Mononuclear cell (primary cell): ENCODE measurements at regions not wholly inside any gene's neighbourhood (a gene's known extent, or its start where the extent isn't known, plus 50 kb on each side); places are given as distances from the start of the nearest gene placed in this dataset.

Source experiments
- H3K27me3 ChIP-seq: 2 replicates; pipeline ENCODE4 v1.6.0; 2011; ENCODE audit warnings: low read length, control low read depth; ENCODE audit not compliant: insufficient read depth
- H3K4me1 ChIP-seq: 2 replicates; pipeline ENCODE4 v1.5.1; 2011; ENCODE audit warnings: mild to moderate bottlenecking, low read length, control low read depth; ENCODE audit not compliant: insufficient read depth
- H3K4me3 ChIP-seq: 2 replicates; pipeline ENCODE4 v1.5.1; 2011; ENCODE audit warnings: mild to moderate bottlenecking, low read length, moderate library complexity
- H3K9me3 ChIP-seq: 2 replicates; pipeline ENCODE4 v1.5.1; 2011; ENCODE audit warnings: low read depth, mild to moderate bottlenecking, control low read depth, low read length

DNA sequence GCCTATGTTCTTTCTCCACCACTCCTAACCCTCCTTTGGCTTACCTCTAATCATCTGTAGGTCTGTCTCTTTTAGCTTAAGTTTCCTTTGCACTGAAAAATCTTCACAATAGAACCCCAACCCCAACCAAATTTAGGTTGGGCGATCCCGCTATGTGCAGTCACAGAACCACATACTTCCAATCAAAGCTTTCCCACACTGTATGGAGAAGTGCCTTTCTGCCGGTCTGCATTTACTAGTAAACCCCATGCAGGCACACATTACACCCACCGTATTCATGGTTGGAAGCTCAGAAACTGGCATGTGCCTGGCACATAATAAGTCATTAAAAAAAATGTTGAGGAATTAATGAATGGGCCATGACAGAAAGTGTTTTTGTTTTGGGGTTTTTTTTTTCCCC is 158.4 kb downstream of the KLF12 start:
- Histone ChIP-seq H3K4me3 (no peak overlapping the region), H3K27me3 (no peaks in the 10 kb centered on the region), H3K9me3 (peaks cover 7% of the 10 kb centered on the region), H3K4me1 (no peaks in the 10 kb centered on the region)

DNA sequence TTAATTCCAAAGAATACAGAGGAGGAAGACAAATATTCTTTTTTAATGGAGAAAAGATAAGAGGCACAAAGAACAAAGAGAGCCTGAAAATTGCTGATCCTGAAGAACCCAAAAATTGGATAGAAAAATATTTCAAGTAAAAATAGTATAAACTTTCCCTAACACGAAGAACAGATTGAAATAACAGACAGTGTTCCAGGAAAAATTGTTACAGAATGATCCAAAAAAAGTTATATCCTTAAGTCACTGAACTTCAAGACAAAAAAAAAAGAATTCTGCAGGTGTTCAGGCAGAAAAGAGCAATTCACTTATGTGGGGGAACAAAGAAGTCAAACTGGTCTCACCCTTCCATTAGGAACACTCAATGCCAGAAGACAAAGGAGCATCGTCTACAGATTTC is 160.2 kb downstream of the KLF12 start:
- peaks cover 7% of the 10 kb centered on the region for H3K9me3 ChIP-seq
- H3K4me1 ChIP-seq = no peaks in the 10 kb centered on the region
- H3K27me3 ChIP-seq = no peaks in the 10 kb centered on the region
- no peak overlapping the region for H3K4me3 ChIP-seq

DNA sequence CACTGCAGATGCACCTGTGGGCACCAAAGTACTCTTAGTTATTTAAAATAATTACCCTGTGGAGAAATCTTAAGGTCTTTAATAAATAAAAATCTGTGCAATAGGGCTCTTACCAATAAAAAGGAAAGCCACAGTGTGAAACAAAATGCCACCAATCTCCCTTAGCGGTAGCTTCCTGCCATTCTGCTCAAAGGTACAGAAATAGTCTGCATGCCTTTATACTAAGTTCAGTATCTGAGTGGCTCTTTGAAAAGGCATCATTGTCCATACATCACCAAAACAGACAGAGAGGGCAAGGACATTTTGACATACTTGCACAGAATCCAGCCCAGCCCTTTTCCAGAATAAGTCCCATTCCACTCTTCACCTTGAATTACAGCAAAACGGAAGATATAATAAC is 161.0 kb downstream of the KLF12 start:
- Histone ChIP-seq H3K4me1 (peaks cover 5% of the 10 kb centered on the region), H3K27me3 (no peaks in the 10 kb centered on the region), H3K9me3 (peaks cover 7% of the 10 kb centered on the region), H3K4me3 (no peak overlapping the region)

- no peaks in the 10 kb centered on the region for H3K27me3 ChIP-seq
- H3K4me1 ChIP-seq = peaks cover 5% of the 10 kb centered on the region
- H3K9me3 ChIP-seq = peaks cover 7% of the 10 kb centered on the region
- H3K4me3 ChIP-seq = no peak overlapping the region
Measured at GRCh38 chr13:73972545-73972944, 161.7 kb downstream of the KLF12 start.

DNA sequence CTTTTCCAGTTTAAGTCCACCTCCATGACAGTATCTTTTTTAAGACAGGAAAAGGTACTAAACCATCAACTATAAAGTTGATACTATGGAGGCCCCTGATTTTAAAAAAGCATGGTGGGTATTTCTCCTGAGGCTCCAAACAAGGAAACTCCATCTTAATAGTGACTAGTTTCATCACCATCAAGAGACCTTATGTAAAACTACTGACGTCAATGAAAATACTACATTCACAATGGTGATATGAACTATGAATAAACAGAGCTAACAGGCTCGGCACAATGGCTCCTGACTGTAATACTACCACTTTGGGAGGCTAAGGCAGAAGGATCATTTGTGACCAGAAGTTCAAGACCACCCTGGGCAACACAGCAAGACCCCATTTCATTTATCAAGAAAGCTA is 162.7 kb downstream of the KLF12 start:
- H3K4me3 ChIP-seq = no peak overlapping the region
- peaks cover 9% of the 10 kb centered on the region for H3K4me1 ChIP-seq
- no peaks in the 10 kb centered on the region for H3K27me3 ChIP-seq
- peaks cover 7% of the 10 kb centered on the region for H3K9me3 ChIP-seq

- Histone ChIP-seq H3K27me3 (no peaks in the 10 kb centered on the region), H3K9me3 (peaks cover 7% of the 10 kb centered on the region), H3K4me3 (no peak overlapping the region), H3K4me1 (peaks cover 9% of the 10 kb centered on the region)
Measured at GRCh38 chr13:73970421-73971055, 163.7 kb downstream of the KLF12 start.

DNA sequence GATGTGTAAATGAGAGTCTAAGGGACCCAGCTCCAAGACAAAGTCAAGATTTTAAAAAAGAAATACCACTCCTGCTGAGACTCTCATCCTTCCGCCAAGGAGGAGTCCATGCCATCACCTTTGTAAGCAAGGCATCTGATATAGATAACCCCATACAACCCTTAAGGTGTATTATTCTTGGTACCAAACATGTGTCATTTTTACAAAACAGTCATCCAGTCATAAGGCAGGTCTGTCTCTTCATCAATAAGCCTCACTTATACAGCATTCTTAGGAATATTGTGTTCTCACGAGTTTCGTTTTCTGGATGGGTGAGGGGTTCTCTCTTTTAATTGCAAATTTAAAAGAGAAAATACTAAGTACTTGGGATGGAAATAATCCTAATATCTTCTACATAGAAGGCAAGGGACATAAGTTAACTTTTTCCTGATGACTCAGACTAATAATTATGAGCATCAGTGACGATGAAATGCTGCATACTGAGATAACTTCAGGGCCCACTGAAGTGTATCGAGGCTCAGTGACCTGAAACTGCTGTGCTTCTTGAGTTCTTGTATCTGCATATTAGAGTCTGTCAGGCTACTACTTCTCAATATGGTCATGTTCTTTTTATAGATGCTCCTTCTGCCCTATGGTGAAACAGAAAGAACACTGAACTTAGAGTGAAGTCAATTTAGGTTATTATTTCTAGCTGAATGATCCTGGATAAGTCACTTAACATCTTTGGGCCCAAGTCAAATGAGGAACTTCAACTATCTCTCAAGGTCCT is 166.6 kb downstream of the KLF12 start:
- Histone ChIP-seq H3K27me3 (no peaks in the 10 kb centered on the region), H3K4me1 (peaks cover 9% of the 10 kb centered on the region), H3K4me3 (no peak overlapping the region), H3K9me3 (no peaks in the 10 kb centered on the region)

- Histone ChIP-seq H3K4me3 (no peak overlapping the region), H3K27me3 (no peaks in the 10 kb centered on the region), H3K4me1 (peaks cover 9% of the 10 kb centered on the region), H3K9me3 (no peaks in the 10 kb centered on the region)
Measured at GRCh38 chr13:73966331-73966730, 167.9 kb downstream of the KLF12 start.

DNA sequence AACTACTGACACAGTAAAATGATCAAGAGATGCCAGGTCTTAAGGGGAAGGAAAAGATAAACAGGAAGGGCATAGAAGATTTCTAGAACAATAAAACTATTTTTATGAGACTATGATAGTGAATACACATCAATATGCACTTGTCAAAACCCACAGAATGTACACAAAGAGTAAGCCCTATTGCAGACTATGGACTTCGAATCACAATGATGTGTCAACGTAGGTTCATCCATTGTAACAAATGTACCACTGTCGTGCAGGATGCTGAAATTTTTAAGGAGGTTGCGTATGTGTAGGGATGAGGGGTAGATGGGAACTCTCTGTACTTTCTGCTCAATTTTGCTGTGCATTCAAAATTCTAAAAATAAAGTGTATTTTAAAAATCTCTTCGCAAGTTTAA is 171.9 kb downstream of the KLF12 start:
- H3K9me3 ChIP-seq = no peaks in the 10 kb centered on the region
- H3K4me3 ChIP-seq = no peak overlapping the region
- no peaks in the 10 kb centered on the region for H3K27me3 ChIP-seq
- peaks cover 2% of the 10 kb centered on the region for H3K4me1 ChIP-seq

DNA sequence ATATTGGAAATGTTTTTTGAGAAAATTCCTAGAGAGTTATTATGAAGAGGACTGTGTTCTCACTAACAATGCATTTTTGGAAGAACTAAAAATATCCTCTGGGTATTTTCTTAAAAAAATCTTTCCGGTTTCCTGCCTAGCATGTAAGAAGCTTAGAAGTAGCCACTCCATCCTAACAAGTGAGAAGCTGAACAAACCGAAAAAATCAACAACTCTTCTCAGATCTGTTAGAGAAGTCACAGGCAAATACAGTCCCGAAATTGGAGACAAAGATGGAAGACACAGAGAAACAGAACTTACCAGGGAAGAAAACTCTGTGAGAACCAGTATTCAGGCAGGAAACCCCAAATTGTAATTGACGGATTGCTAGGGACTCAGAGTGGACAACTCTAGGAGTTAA is 173.0 kb downstream of the KLF12 start:
- Histone ChIP-seq H3K27me3 (no peaks in the 10 kb centered on the region), H3K4me1 (peaks cover 5% of the 10 kb centered on the region), H3K9me3 (no peaks in the 10 kb centered on the region), H3K4me3 (no peak overlapping the region)

- Histone ChIP-seq H3K4me1 (peaks cover 5% of the 10 kb centered on the region), H3K9me3 (no peaks in the 10 kb centered on the region), H3K4me3 (no peak overlapping the region), H3K27me3 (no peaks in the 10 kb centered on the region)
Measured at GRCh38 chr13:73960474-73960873, 173.7 kb downstream of the KLF12 start.

DNA sequence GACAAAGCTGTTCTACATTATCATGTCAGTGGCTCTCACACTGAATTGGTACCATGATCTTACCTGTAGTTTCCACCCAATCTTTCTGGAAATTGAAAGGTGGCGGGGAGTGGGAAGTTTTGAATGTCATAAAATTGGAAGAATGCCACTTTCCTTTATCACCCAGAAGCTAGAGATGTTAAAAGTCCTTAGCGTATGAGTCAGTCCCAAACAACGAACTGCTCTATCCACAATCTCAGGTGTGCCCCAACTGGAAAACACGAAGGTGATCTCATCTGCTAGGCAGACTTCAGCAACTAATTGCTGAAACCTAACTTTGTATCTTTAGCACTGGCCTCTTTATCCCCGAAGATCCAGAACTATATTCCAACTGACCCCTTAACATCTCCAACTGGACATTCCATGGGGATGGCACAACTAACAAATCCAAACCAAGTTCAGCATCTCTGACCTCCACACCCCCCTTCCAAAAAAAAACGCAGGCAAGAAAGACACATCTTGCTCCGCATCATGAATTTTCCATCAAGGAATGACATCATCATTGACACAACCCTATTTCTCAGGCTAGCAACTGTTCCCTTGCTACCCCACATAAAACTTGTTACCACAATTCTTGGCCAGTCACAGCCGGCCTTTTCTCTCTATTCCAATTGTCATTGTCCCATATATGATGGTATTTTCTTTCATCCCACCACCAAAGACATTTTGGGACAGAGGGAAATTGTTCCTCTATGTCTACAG is 175.4 kb downstream of the KLF12 start:
- Histone ChIP-seq H3K4me1 (peaks cover 5% of the 10 kb centered on the region), H3K9me3 (no peaks in the 10 kb centered on the region), H3K27me3 (no peaks in the 10 kb centered on the region), H3K4me3 (no peak overlapping the region)

GRCh38 chr13:73957889-73958288 is 176.3 kb downstream of the KLF12 start:
- Histone ChIP-seq H3K27me3 (no peaks in the 10 kb centered on the region), H3K4me3 (no peak overlapping the region), H3K4me1 (peaks cover 5% of the 10 kb centered on the region), H3K9me3 (no peaks in the 10 kb centered on the region)

DNA sequence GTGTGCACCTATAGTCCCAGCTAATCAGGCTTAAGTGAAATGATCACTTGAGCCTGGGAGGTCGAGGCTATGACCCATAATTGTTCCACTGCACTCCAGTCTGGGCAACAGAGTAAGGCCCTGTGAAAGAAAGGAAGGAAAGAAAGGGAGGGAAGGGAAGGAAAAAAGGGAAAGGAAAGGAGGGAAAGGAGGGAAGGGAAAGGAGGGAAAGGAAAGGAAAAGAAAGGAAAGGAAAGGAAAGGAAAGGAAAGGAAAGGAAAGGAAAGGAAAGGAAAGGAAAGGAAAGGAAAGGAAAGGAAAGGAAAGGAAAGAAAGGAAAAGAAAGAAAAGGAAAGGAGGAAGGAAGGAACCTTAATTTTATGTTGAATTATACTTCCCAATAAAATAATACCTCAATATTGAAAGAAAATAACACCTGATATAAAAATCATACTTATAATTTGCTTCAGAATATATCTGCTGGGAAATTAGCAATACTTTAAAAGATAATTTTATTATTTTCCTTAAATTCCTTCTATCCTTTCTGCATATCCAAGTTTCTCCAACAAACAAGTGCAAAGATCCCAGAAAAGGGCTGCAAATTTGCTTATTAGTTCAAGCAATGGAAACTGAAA is 177.3 kb downstream of the KLF12 start:
- no peaks in the 10 kb centered on the region for H3K27me3 ChIP-seq
- H3K9me3 ChIP-seq = no peaks in the 10 kb centered on the region
- peaks cover 5% of the 10 kb centered on the region for H3K4me1 ChIP-seq
- no peak overlapping the region for H3K4me3 ChIP-seq

GRCh38 chr13:73955977-73956500 is 178.2 kb downstream of the KLF12 start:
- H3K4me1 ChIP-seq = peaks cover 5% of the 10 kb centered on the region
- no peak overlapping the region for H3K4me3 ChIP-seq
- no peaks in the 10 kb centered on the region for H3K9me3 ChIP-seq
- H3K27me3 ChIP-seq = no peaks in the 10 kb centered on the region
